SU-DHL-6 (cell line): ENCODE measurements at regions not wholly inside any gene's neighbourhood (a gene's known extent, or its start where the extent isn't known, plus 50 kb on each side); places are given as distances from the start of the nearest gene placed in this dataset.

Source experiments
- H2AFZ ChIP-seq: fragments of 200-600 bp; sonication (generic); 2 replicates; pipeline ENCODE4 v1.6.1; 2014; ENCODE audit warnings: low read depth, mild to moderate bottlenecking, moderate library complexity, mixed read lengths, antibody characterized with exemption, low read length; ENCODE audit not compliant: severe bottlenecking
- H3F3A ChIP-seq: fragments of 200-600 bp; shearing (Covaris generic); 2 replicates; pipeline ENCODE4 v1.6.0; 2016; ENCODE audit warnings: antibody characterized with exemption, mild to moderate bottlenecking; ENCODE audit not compliant: insufficient read depth
- H3K27ac ChIP-seq: fragments of 200-600 bp; sonication (generic); 2 replicates; pipeline ENCODE4 v1.5.1; 2016; ENCODE audit warnings: low read depth, mild to moderate bottlenecking, low read length, moderate library complexity, mixed read lengths
- H3K27me3 ChIP-seq: fragments of 200-600 bp; sonication (generic), shearing (Covaris generic); 2 replicates; pipeline ENCODE4 v1.6.0; 2014; ENCODE audit warnings: mild to moderate bottlenecking, low read length
- H3K36me3 ChIP-seq: fragments of 200-600 bp; sonication (generic); 2 replicates; pipeline ENCODE4 v1.6.1; 2014; ENCODE audit warnings: mild to moderate bottlenecking, low read length, mixed read lengths
- H3K4me2 ChIP-seq: fragments of 300-600, 200-600 bp; shearing (Covaris generic), sonication (generic); 2 replicates; pipeline ENCODE4 v1.6.0; 2014; ENCODE audit warnings: low read length, low read depth, mild to moderate bottlenecking; ENCODE audit not compliant: poor library complexity, severe bottlenecking
- H3K4me3 ChIP-seq: fragments of 200-600 bp; sonication (generic); 2 replicates; pipeline ENCODE4 v1.5.1; 2014; ENCODE audit warnings: antibody characterized with exemption, low read length, mild to moderate bottlenecking, mixed read lengths; ENCODE audit not compliant: insufficient read depth, poor library complexity, severe bottlenecking
- H3K79me2 ChIP-seq: fragments of 200-600 bp; sonication (generic); 2 replicates; pipeline ENCODE4 v1.6.1; 2014; ENCODE audit warnings: mild to moderate bottlenecking, low read length, moderate library complexity; ENCODE audit not compliant: insufficient read depth
- H3K9ac ChIP-seq: fragments of 200-600 bp; sonication (generic); 2 replicates; pipeline ENCODE4 v1.7.0; 2014; ENCODE audit warnings: mild to moderate bottlenecking, low read length
- H3K9me2 ChIP-seq: fragments of 200-600 bp; sonication (generic); replicated peaks from 2 replicates; pipeline ENCODE4 v1.6.1; 2014; ENCODE audit warnings: low read length; ENCODE audit not compliant: insufficient read depth
- H3K9me3 ChIP-seq: fragments of 200-600 bp; sonication (generic); 2 replicates; pipeline ENCODE4 v1.6.1; 2014; ENCODE audit warnings: low read length, mixed read lengths; ENCODE audit not compliant: insufficient read depth
- H4K20me1 ChIP-seq: fragments of 200-600 bp; sonication (generic); 2 replicates; pipeline ENCODE4 v1.6.1; 2014; ENCODE audit warnings: low read depth, mild to moderate bottlenecking, antibody characterized with exemption, low read length, moderate library complexity, mixed read lengths
- EZH2phosphoT487 ChIP-seq: fragments of 200-600 bp; sonication (generic), shearing (Covaris generic); conservative IDR thresholded peaks from 2 replicates; pipeline ENCODE4 v1.6.1; 2018; ENCODE audit warnings: mild to moderate bottlenecking, antibody characterized with exemption, low read length, moderate library complexity, mixed read lengths
- TF ChIP-seq, protein P1 (sequence below): fragments of 200-600 bp; sonication (generic); IDR thresholded peaks from one replicate; pipeline ENCODE4 v1.5.1; 2017; ENCODE audit warnings: antibody characterized with exemption, mild to moderate bottlenecking, low read length, moderate library complexity; ENCODE audit not compliant: insufficient read depth, poor library complexity, severe bottlenecking

DNA sequence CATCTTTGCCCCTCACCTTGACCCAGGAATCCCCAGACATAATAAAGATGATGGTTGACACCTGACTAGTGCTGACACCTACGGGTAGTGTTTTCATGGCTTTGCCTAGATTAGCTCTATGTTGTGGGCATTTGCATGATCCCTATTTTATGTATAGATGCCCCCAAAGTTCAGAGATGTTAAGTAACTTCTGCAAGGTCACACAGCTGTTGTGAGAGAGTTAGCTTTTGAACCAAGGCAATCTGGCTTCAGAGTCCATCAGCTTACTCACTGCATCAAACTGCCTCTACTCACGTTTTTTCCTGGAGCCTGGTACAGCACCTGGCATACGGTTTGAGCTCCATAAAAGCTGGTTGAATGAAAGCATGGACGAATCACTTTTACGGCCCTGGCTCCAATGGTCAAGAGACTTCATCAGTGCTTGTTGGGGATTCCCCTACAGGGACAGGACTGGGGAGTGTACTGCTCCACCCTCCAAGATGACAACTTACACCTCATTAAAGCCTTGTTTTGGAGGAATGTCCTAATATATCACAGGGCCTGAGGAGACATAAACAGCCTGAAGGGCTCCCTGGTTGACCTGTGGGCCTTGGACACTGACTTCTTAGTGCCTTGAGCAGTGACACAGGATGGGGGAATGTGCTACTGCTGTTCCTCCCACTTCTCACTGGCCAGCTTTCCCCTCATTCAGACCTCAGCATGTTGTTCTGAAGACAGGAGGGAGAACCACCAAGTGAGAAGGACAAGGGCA, 193.2 kb upstream of the ASIC2 start:
- Histone ChIP-seq H3K79me2 (no peaks in the 10 kb centered on the region), H2AFZ (no peak overlapping the region), H3K9ac (no peak overlapping the region), H3K36me3 (no peaks in the 10 kb centered on the region), H4K20me1 (no peaks in the 10 kb centered on the region), H3K4me3 (no peak overlapping the region), H3F3A (no peaks in the 10 kb centered on the region), H3K27ac (no peak overlapping the region), H3K9me2 (no peaks in the 10 kb centered on the region), H3K9me3 (no peaks in the 10 kb centered on the region), H3K4me2 (no peak overlapping the region), H3K27me3 (no peaks in the 10 kb centered on the region; the same call in 1 of the 2 replicates)
- TF ChIP-seq, protein P1, sequence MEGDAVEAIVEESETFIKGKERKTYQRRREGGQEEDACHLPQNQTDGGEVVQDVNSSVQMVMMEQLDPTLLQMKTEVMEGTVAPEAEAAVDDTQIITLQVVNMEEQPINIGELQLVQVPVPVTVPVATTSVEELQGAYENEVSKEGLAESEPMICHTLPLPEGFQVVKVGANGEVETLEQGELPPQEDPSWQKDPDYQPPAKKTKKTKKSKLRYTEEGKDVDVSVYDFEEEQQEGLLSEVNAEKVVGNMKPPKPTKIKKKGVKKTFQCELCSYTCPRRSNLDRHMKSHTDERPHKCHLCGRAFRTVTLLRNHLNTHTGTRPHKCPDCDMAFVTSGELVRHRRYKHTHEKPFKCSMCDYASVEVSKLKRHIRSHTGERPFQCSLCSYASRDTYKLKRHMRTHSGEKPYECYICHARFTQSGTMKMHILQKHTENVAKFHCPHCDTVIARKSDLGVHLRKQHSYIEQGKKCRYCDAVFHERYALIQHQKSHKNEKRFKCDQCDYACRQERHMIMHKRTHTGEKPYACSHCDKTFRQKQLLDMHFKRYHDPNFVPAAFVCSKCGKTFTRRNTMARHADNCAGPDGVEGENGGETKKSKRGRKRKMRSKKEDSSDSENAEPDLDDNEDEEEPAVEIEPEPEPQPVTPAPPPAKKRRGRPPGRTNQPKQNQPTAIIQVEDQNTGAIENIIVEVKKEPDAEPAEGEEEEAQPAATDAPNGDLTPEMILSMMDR = no peak
- TF ChIP-seq EZH2phosphoT487 = no peak

DNA sequence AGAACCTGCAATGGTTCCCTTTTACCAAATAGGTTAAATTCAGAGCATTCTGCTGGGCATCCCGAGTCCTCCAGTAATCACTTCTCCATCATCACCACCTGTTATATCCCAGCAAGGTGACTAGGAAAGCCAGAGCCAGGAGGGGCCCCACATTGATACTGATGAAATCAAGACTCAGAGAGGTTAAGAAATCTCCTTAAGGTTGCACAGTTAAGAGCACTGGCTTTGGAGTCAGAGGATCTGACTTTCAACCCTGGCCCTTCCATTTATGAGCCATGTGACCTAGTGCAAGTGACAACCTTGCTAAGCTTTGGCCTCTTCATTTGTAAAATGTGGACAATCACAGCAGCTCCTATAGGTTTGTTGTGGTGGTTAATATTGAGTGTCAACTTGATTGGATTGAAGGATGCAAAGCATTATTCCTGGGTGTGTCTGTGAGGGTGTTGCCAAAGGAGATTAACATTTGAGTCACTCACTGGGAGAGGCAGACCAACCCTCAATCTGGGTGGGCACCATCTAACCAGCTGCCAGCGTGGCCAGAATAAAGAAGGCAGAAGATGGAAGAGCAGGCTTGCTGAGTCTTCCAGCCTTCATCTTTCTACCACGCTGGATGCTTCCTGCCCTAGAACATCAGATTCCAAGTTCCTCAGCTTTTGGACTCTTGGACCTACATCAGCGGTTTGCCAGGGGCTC, 194.2 kb upstream of the ASIC2 start:
- TF ChIP-seq, protein P1 = no peak
- TF ChIP-seq EZH2phosphoT487 = no peak
- H3K9ac ChIP-seq = no peak overlapping the region
- no peak overlapping the region for H3K4me3 ChIP-seq
- H4K20me1 ChIP-seq = no peaks in the 10 kb centered on the region
- no peaks in the 10 kb centered on the region for H3F3A ChIP-seq
- H3K9me3 ChIP-seq = no peaks in the 10 kb centered on the region
- H3K27me3 ChIP-seq = no peaks in the 10 kb centered on the region; the same call in 1 of the 2 replicates
- no peak overlapping the region for H3K4me2 ChIP-seq
- no peaks in the 10 kb centered on the region for H3K36me3 ChIP-seq
- H3K79me2 ChIP-seq = no peaks in the 10 kb centered on the region
- no peaks in the 10 kb centered on the region for H3K9me2 ChIP-seq
- no peak overlapping the region for H3K27ac ChIP-seq
- no peak overlapping the region for H2AFZ ChIP-seq

DNA sequence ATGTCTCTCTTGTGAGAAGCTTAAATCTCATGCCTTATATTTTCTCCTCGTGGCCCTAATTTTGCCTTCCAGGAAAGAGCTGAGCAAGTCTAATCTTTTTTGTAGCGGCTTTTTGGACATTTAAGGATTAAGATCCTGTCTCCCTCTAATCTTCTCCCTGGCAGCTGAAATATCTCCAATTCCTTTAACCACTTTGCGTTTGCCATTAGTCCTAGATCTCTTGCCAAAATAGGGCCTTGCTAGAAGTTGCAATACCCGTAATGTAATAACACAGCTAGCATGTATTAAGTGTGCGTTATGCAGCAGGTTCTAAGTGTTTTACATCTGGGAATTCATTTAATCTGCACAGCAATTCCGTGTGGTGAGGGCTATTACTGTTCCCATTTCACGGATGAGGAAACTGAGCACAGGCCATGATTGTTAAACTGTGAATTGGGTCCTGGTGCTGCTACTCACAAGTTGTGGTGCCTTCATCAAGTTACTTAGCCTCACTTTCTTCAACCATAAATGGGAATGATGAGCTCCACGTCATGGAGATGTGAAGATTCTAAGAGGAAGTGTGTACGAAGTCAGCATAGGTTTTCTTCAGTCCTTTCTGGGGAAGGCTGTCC, 198.9 kb upstream of the ASIC2 start:
- Histone ChIP-seq H3K9me2 (no peaks in the 10 kb centered on the region), H3K9ac (no peak overlapping the region), H3K79me2 (no peaks in the 10 kb centered on the region), H4K20me1 (no peaks in the 10 kb centered on the region), H3F3A (no peaks in the 10 kb centered on the region), H3K4me2 (no peak overlapping the region), H3K36me3 (no peaks in the 10 kb centered on the region), H3K4me3 (no peak overlapping the region), H3K27me3 (no peaks in the 10 kb centered on the region; the same call in 1 of the 2 replicates), H3K9me3 (no peaks in the 10 kb centered on the region), H3K27ac (no peak overlapping the region), H2AFZ (no peak overlapping the region)
- TF ChIP-seq, protein P1 = no peak
- no peak for TF ChIP-seq EZH2phosphoT487
